ENCODE measurements at regions not wholly inside any gene's neighbourhood (a gene's known extent, or its start where the extent isn't known, plus 50 kb on each side); places are given as distances from the start of the nearest gene placed in this dataset.

- no peaks in the 10 kb centered on the region for H3K9me3 Mint-ChIP-seq
- H3K4me3 Mint-ChIP-seq: no peak overlapping the region
- no peak for TF ChIP-seq CTCF (IDR thresholded peaks at IDR 0.05)
- ATAC-seq: no peak
- CTCF ChIA-PET: no interaction called here
- POLR2A ChIA-PET: no interaction called here
- H3K27ac Mint-ChIP-seq: no peak overlapping the region
- no peaks in the 10 kb centered on the region for H3K4me1 Mint-ChIP-seq (ENCODE audit: low read depth)
- intact Hi-C loops (cut with micrococcal nuclease): no loop called here
- no peaks in the 10 kb centered on the region for H3K36me3 Mint-ChIP-seq (ENCODE audit: low read depth)
- H3K27me3 Mint-ChIP-seq: no peaks in the 10 kb centered on the region
- DNase-seq: no peak
Measured at GRCh38 chrX:18042776-18043175, 177.9 kb downstream of the BEND2 start.

DNA sequence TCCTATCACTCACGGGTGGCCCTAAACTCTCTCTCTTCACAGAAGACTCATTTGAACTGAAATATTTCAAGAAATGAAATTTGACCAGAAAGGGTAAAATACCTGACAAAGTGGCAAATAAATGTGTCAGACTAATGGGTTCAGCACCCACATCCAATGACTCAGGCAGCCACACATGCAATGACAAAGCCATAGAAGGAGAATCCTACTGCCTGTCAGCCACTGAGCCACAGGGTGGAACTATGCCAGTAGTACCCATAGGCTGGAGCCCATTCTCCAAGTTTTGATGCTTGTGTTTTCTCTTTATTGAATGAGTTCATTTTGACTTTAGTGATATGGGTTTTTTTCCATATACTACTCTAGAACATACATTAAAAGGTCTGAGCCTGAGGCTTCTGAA is 179.0 kb downstream of the BEND2 start:
- H3K27ac Mint-ChIP-seq: no peak overlapping the region
- CTCF ChIA-PET: no interaction called here

DNA sequence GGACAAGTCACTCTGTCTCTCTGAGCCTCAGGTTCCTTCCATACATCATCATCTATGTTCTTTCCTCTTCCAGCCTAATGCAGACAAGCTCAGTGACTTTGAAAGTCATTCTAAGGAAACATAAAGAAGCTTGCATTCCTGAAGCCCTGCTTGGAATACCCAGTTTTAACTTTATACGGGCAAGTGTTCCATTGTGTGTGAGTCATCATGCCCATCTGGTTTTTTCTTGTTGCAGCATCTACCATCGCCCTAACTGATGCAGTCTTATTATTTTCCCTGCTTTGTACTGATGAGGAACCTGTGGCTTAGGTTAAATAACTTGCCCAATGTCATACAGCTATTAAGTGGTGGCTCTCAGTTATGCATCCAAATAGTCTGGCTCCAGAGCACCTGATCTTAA is 177.9 kb upstream of the RAI2 start:
- ATAC-seq: no peak
- H3K4me1 Mint-ChIP-seq (ENCODE audit: low read depth): no peaks in the 10 kb centered on the region
- H3K4me3 Mint-ChIP-seq: no peak overlapping the region
- no peaks in the 10 kb centered on the region for H3K9me3 Mint-ChIP-seq
- ChIA-PET POLR2A (no interaction called here), CTCF (no interaction called here)
- no peak for DNase-seq
- no peaks in the 10 kb centered on the region for H3K27me3 Mint-ChIP-seq
- no peaks in the 10 kb centered on the region for H3K36me3 Mint-ChIP-seq (ENCODE audit: low read depth)
- H3K27ac Mint-ChIP-seq: no peak overlapping the region
- intact Hi-C loops (cut with micrococcal nuclease): no loop called here
- TF ChIP-seq CTCF (IDR thresholded peaks at IDR 0.05): no peak

More for the DNA sequence above, 179.0 kb downstream of the BEND2 start:
- Mint-ChIP-seq H3K4me3 (no peak overlapping the region), H3K9me3 (no peaks in the 10 kb centered on the region), H3K4me1 (ENCODE audit: low read depth) (no peaks in the 10 kb centered on the region), H3K27me3 (no peaks in the 10 kb centered on the region), H3K36me3 (ENCODE audit: low read depth) (no peaks in the 10 kb centered on the region)
- intact Hi-C loops (cut with micrococcal nuclease): no loop called here
- TF ChIP-seq CTCF (IDR thresholded peaks at IDR 0.05): no peak
- POLR2A ChIA-PET: no interaction called here
- DNase-seq (peak; percentile 2), ATAC-seq (no peak)

GRCh38 chrX:18036394-18036793 is 175.3 kb upstream of the RAI2 start:
- Mint-ChIP-seq H3K9me3 (no peaks in the 10 kb centered on the region), H3K27me3 (no peaks in the 10 kb centered on the region), H3K27ac (no peak overlapping the region), H3K4me1 (ENCODE audit: low read depth) (peaks cover 8% of the 10 kb centered on the region), H3K4me3 (no peak overlapping the region), H3K36me3 (ENCODE audit: low read depth) (no peaks in the 10 kb centered on the region)
- DNase-seq (no peak), ATAC-seq (no peak)
- TF ChIP-seq CTCF (IDR thresholded peaks at IDR 0.05): no peak
- ChIA-PET CTCF (no interaction called here), POLR2A (no interaction called here)
- intact Hi-C loops (cut with micrococcal nuclease): no loop called here

- no peak for TF ChIP-seq CTCF (IDR thresholded peaks at IDR 0.05)
- Mint-ChIP-seq H3K4me3 (no peak overlapping the region), H3K36me3 (ENCODE audit: low read depth) (no peaks in the 10 kb centered on the region), H3K4me1 (ENCODE audit: low read depth) (peaks cover 8% of the 10 kb centered on the region), H3K27ac (no peak overlapping the region), H3K9me3 (no peaks in the 10 kb centered on the region), H3K27me3 (no peaks in the 10 kb centered on the region)
- intact Hi-C loops (cut with micrococcal nuclease): no loop called here
- CTCF ChIA-PET: no interaction called here
- ATAC-seq: no peak
- POLR2A ChIA-PET: no interaction called here
- no peak for DNase-seq
Measured at GRCh38 chrX:18034945-18035344, 173.8 kb upstream of the RAI2 start.

Data from activated CD8-positive, alpha-beta T cell treated with anti-CD3 and anti-CD28 coated beads for 36 hours (primary cell).